ENCODE measurements at regions not wholly inside any gene's neighbourhood (a gene's known extent, or its start where the extent isn't known, plus 50 kb on each side); places are given as distances from the start of the nearest gene placed in this dataset.

DNA sequence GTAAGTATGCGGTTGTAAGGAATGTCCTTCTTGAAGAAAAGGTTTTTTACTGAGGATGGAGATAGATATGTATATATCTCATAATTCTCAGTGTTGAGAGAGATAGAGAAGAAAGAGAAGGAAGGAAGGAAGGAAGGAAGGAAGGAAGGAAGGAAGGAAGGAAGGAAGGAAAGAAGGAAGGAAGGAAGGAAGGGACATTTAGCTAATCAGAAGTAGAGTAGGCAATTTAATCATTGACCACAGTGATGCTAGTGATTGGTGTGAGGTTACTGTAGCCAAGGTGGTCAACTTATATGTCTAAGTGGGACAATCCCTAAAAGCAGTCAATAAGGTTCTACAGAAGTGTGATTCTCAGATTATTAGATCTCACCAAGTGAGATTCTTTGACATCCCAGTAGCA, 751.8 kb upstream of the CBLB start:
- Histone ChIP-seq H3K9me3 (peaks cover 0 to 11% (median 6%) of the 10 kb centered on the region in 4 donors), H3K36me3 (no peaks in the 10 kb centered on the region), H3K27ac (replicated peaks in 1 of 4) (no peak overlapping the region), H3K4me3 (no peak overlapping the region), H3K4me1 (no peaks in the 10 kb centered on the region), H3K27me3 (no peaks in the 10 kb centered on the region)
- WGBS = 97% methylated on average over 1 of the region's 1 CpG
- no peak for DNase-seq (ENCODE audit: extremely low spot score)
- TF ChIP-seq POLR2A (IDR thresholded peaks at IDR 0.05; ENCODE audit: low read depth) (no peak), EP300 (IDR thresholded peaks at IDR 0.05) (no peak), CTCF (IDR thresholded peaks at IDR 0.05) (no peak), POLR2AphosphoS5 (IDR thresholded peaks at IDR 0.05) (no peak)
- intact Hi-C loops (cut with DNase I) = no loop called here

- Histone ChIP-seq H3K9me3 (peaks cover 0 to 11% (median 6%) of the 10 kb centered on the region in 4 donors), H3K4me3 (no peak overlapping the region), H3K4me1 (no peaks in the 10 kb centered on the region), H3K36me3 (no peaks in the 10 kb centered on the region), H3K27me3 (no peaks in the 10 kb centered on the region), H3K27ac (replicated peaks in 1 of 4) (no peak overlapping the region)
- intact Hi-C loops (cut with DNase I) = no loop called here
- no peak for DNase-seq (ENCODE audit: extremely low spot score)
- 93% methylated on average over 1 of the region's 1 CpG for WGBS
- no peak for TF ChIP-seq EP300 (IDR thresholded peaks at IDR 0.05)
- no peak for TF ChIP-seq POLR2AphosphoS5 (IDR thresholded peaks at IDR 0.05)
- no peak for TF ChIP-seq CTCF (IDR thresholded peaks at IDR 0.05)
- TF ChIP-seq POLR2A (IDR thresholded peaks at IDR 0.05; ENCODE audit: low read depth) = no peak
These were observed 753.1 kb upstream of the CCDC54 start for GRCh38 chr3:106624154-106624553.

GRCh38 chr3:106628407-106628806, 748.8 kb upstream of the CCDC54 start:
- DNase-seq (ENCODE audit: extremely low spot score) = no peak
- TF ChIP-seq POLR2AphosphoS5 (IDR thresholded peaks at IDR 0.05) (no peak), CTCF (IDR thresholded peaks at IDR 0.05) (no peak), EP300 (IDR thresholded peaks at IDR 0.05) (no peak), POLR2A (IDR thresholded peaks at IDR 0.05; ENCODE audit: low read depth) (no peak)
- Histone ChIP-seq H3K4me3 (no peak overlapping the region), H3K9me3 (peaks cover 0 to 11% (median 6%) of the 10 kb centered on the region in 4 donors), H3K27ac (replicated peaks in 1 of 4) (no peak overlapping the region), H3K27me3 (no peaks in the 10 kb centered on the region), H3K4me1 (no peaks in the 10 kb centered on the region), H3K36me3 (no peaks in the 10 kb centered on the region)
- intact Hi-C loops (cut with DNase I) = no loop called here

- H3K36me3 ChIP-seq = no peaks in the 10 kb centered on the region
These were observed 747.9 kb upstream of the CCDC54 start for GRCh38 chr3:106629215-106629832.

More at GRCh38 chr3:106629215-106629832, 747.9 kb upstream of the CCDC54 start:
- Histone ChIP-seq H3K4me1 (no peaks in the 10 kb centered on the region), H3K9me3 (peaks cover 0 to 5% (median 1%) of the 10 kb centered on the region in 4 donors), H3K27me3 (no peaks in the 10 kb centered on the region), H3K27ac (replicated peaks in 1 of 4) (no peak overlapping the region), H3K4me3 (no peak overlapping the region)
- intact Hi-C loops (cut with DNase I) = no loop called here
- TF ChIP-seq POLR2AphosphoS5 (IDR thresholded peaks at IDR 0.05) (no peak), CTCF (IDR thresholded peaks at IDR 0.05) (no peak), POLR2A (IDR thresholded peaks at IDR 0.05; ENCODE audit: low read depth) (no peak), EP300 (IDR thresholded peaks at IDR 0.05) (no peak)
- DNase-seq (ENCODE audit: extremely low spot score) = no peak
- WGBS = 43% methylated on average over 2 of the region's 2 CpGs

All from esophagus muscularis mucosa (tissue), 4 donors.